Ishikawa (cell line): ENCODE measurements at regions not wholly inside any gene's neighbourhood (a gene's known extent, or its start where the extent isn't known, plus 50 kb on each side); places are given as distances from the start of the nearest gene placed in this dataset.

Experiments used
- EGR1 ChIP-seq: IDR thresholded peaks from 2 replicates; pipeline ENCODE4 v1.6.1; 2012
- EP300 ChIP-seq: IDR thresholded peaks from 2 replicates; pipeline ENCODE4 v1.6.1; 2012; ENCODE audit warnings: borderline replicate concordance
- RAD21 ChIP-seq: IDR thresholded peaks from 2 replicates; pipeline ENCODE4 v1.6.1; 2012; ENCODE audit warnings: low read depth
- TAF1 ChIP-seq: IDR thresholded peaks from 2 replicates; pipeline ENCODE4 v1.6.1; 2012; ENCODE audit warnings: low read depth, mild to moderate bottlenecking
- TCF12 ChIP-seq: IDR thresholded peaks from 2 replicates; pipeline ENCODE4 v1.6.1; 2012; ENCODE audit warnings: low read depth
- USF1 ChIP-seq: IDR thresholded peaks from 2 replicates; pipeline ENCODE4 v1.6.1; 2012
- TF ChIP-seq, protein P1 (sequence below): IDR thresholded peaks from 2 replicates; pipeline ENCODE4 v1.6.1; 2012

GRCh38 chr11:37108436-37109285 is 510.6 kb upstream of the RAG2 start:
- no peak for TF ChIP-seq TAF1
- no peak for TF ChIP-seq EP300
- TF ChIP-seq, protein P1, sequence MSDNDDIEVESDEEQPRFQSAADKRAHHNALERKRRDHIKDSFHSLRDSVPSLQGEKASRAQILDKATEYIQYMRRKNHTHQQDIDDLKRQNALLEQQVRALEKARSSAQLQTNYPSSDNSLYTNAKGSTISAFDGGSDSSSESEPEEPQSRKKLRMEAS = no peak
- no peak for TF ChIP-seq EGR1
- TF ChIP-seq TCF12 = no peak
- TF ChIP-seq RAD21 = no peak
- TF ChIP-seq USF1 = no peak
